Loucy (cell line): ENCODE measurements at regions not wholly inside any gene's neighbourhood (a gene's known extent, or its start where the extent isn't known, plus 50 kb on each side); places are given as distances from the start of the nearest gene placed in this dataset.
"Not testable (repeated sequence)": the region's sequence is repeated elsewhere in the genome, so short reads cannot be mapped to it uniquely, and the experiment has no call there.

Experiments
- H2AFZ ChIP-seq: fragments of 200-600 bp; sonication (generic); 2 replicates; pipeline ENCODE4 v1.6.0; 2016; ENCODE audit warnings: antibody characterized with exemption, mild to moderate bottlenecking, low read length, moderate library complexity
- H3F3A ChIP-seq: fragments of 200-600 bp; 2 replicates; pipeline ENCODE4 v1.6.0; 2016; ENCODE audit warnings: antibody characterized with exemption, low read depth, mild to moderate bottlenecking
- H3K27me3 ChIP-seq: fragments of 200-600 bp; sonication (generic); 2 replicates; pipeline ENCODE4 v1.6.1; 2014; ENCODE audit warnings: low read length, mild to moderate bottlenecking; ENCODE audit not compliant: insufficient read depth, poor library complexity, severe bottlenecking
- H3K36me3 ChIP-seq: fragments of 200-600 bp; sonication (generic); 2 replicates; pipeline ENCODE4 v1.6.1; 2016; ENCODE audit warnings: low read length; ENCODE audit not compliant: insufficient read depth
- H3K4me1 ChIP-seq: fragments of 200-600 bp; sonication (generic); 2 replicates; pipeline ENCODE4 v1.5.1; 2014; ENCODE audit warnings: low read length, mild to moderate bottlenecking; ENCODE audit not compliant: insufficient read depth, poor library complexity, severe bottlenecking
- H3K4me2 ChIP-seq: fragments of 200-600 bp; sonication (generic); 2 replicates; pipeline ENCODE4 v1.6.0; 2014; ENCODE audit warnings: antibody characterized with exemption, low read length, low read depth, mild to moderate bottlenecking; ENCODE audit not compliant: poor library complexity, severe bottlenecking
- H3K4me3 ChIP-seq: fragments of 200-600 bp; sonication (generic); 2 replicates; pipeline ENCODE4 v1.5.1; 2014; ENCODE audit warnings: low read length, mild to moderate bottlenecking, mixed read lengths; ENCODE audit not compliant: poor library complexity, severe bottlenecking
- H3K79me2 ChIP-seq: fragments of 200-600 bp; sonication (generic); 2 replicates; pipeline ENCODE4 v1.6.1; 2014; ENCODE audit warnings: low read length; ENCODE audit not compliant: insufficient read depth
- H3K9ac ChIP-seq: fragments of 200-600 bp; sonication (generic); 2 replicates; pipeline ENCODE4 v1.6.0; 2014; ENCODE audit warnings: mild to moderate bottlenecking, low read depth, low read length, moderate library complexity; ENCODE audit not compliant: poor library complexity, severe bottlenecking
- H3K9me2 ChIP-seq: fragments of 200-600 bp; sonication (generic); replicated peaks from 2 replicates; pipeline ENCODE4 v1.6.1; 2016; ENCODE audit warnings: low read depth, low read length, mixed read lengths
- H3K9me3 ChIP-seq: fragments of 200-600 bp; sonication (generic); 2 replicates; pipeline ENCODE4 v1.6.1; 2014; ENCODE audit warnings: mild to moderate bottlenecking, antibody characterized with exemption, low read length, low read depth; ENCODE audit not compliant: insufficient read depth
- H4K20me1 ChIP-seq: fragments of 200-600 bp; sonication (generic); 2 replicates; pipeline ENCODE4 v1.6.0; 2014; ENCODE audit warnings: antibody characterized with exemption, low read length, mild to moderate bottlenecking; ENCODE audit not compliant: insufficient read depth, poor library complexity, severe bottlenecking
- EZH2phosphoT487 ChIP-seq: fragments of 200-600 bp; IDR thresholded peaks from 2 replicates; pipeline ENCODE4 v1.6.1; 2018; ENCODE audit warnings: antibody characterized with exemption, mild to moderate bottlenecking, moderate library complexity, borderline replicate concordance
- TF ChIP-seq, protein P1 (sequence below): fragments of 200-600 bp; sonication (generic); conservative IDR thresholded peaks from 2 replicates; pipeline ENCODE4 v1.5.1; 2014; ENCODE audit warnings: mild to moderate bottlenecking, antibody characterized with exemption, low read length

DNA sequence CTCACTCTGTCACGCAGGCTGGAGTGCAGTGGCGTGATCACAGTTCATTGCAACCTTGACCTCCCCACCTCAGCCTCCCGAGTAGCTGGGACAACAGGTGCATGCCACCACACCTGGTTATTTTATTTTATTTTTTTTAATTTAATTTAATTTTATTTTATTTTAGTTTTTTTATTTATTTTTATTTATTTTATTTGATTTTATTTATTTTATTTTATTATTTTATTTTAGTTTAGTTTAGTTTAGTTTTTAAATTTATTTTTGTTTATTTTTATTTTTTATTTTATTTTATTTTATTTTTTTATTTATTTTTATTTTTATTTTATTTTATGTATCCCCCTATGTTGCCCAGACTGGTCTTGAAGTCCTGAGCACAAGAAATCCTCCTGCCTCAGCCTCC is 202.3 kb upstream of the SLCO3A1 start:
- H3K36me3 ChIP-seq = no peaks in the 10 kb centered on the region
- H3K9me2 ChIP-seq = no peaks in the 10 kb centered on the region
- H3K9ac ChIP-seq = no peak overlapping the region
- no peaks in the 10 kb centered on the region for H3K4me1 ChIP-seq
- peaks cover 39% of the 10 kb centered on the region for H3K27me3 ChIP-seq
- H2AFZ ChIP-seq = no peak overlapping the region
- H3K4me2 ChIP-seq = no peak overlapping the region
- no peaks in the 10 kb centered on the region for H4K20me1 ChIP-seq
- no peaks in the 10 kb centered on the region for H3K9me3 ChIP-seq
- H3K4me3 ChIP-seq = no peak overlapping the region
- no peaks in the 10 kb centered on the region for H3K79me2 ChIP-seq
- no peaks in the 10 kb centered on the region for H3F3A ChIP-seq
- TF ChIP-seq EZH2phosphoT487 = no peak

DNA sequence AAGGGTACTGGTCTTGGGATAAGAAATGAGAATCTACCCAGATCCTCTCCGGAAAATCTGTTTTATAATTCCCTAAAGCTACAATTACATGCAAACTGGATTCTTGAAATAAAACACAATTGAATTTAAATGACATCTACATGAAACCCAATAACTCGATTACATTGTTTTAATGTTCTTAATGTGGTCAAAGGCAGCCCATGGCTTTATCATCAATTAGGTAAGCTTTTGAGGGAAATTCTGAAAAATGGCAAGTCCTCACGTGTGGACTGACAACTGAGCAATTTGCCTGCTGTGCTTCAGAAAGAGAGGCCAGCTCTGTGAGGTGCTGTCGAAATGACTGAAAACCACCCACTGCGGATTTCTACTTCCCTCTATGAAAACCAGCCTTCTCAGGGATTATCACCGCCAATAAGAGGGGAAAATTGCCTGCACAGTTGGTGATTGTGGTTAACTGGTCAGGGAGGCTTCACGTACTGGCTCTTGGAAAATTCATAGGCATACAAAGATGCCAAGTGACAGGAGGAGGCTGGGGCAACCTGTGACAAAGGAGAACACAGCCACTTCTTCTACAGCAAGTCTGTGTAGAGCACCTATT is 200.8 kb upstream of the SLCO3A1 start:
- Histone ChIP-seq H3K27me3 (peaks cover 52% of the 10 kb centered on the region), H3K4me2 (no peak overlapping the region), H3F3A (no peaks in the 10 kb centered on the region), H4K20me1 (no peaks in the 10 kb centered on the region), H3K4me3 (no peak overlapping the region), H3K9me2 (no peaks in the 10 kb centered on the region), H3K9ac (no peak overlapping the region), H3K9me3 (no peaks in the 10 kb centered on the region), H3K36me3 (no peaks in the 10 kb centered on the region), H3K4me1 (no peaks in the 10 kb centered on the region), H2AFZ (no peak overlapping the region), H3K79me2 (no peaks in the 10 kb centered on the region)
- TF ChIP-seq EZH2phosphoT487 = no peak
- TF ChIP-seq, protein P1, sequence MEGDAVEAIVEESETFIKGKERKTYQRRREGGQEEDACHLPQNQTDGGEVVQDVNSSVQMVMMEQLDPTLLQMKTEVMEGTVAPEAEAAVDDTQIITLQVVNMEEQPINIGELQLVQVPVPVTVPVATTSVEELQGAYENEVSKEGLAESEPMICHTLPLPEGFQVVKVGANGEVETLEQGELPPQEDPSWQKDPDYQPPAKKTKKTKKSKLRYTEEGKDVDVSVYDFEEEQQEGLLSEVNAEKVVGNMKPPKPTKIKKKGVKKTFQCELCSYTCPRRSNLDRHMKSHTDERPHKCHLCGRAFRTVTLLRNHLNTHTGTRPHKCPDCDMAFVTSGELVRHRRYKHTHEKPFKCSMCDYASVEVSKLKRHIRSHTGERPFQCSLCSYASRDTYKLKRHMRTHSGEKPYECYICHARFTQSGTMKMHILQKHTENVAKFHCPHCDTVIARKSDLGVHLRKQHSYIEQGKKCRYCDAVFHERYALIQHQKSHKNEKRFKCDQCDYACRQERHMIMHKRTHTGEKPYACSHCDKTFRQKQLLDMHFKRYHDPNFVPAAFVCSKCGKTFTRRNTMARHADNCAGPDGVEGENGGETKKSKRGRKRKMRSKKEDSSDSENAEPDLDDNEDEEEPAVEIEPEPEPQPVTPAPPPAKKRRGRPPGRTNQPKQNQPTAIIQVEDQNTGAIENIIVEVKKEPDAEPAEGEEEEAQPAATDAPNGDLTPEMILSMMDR = no peak

DNA sequence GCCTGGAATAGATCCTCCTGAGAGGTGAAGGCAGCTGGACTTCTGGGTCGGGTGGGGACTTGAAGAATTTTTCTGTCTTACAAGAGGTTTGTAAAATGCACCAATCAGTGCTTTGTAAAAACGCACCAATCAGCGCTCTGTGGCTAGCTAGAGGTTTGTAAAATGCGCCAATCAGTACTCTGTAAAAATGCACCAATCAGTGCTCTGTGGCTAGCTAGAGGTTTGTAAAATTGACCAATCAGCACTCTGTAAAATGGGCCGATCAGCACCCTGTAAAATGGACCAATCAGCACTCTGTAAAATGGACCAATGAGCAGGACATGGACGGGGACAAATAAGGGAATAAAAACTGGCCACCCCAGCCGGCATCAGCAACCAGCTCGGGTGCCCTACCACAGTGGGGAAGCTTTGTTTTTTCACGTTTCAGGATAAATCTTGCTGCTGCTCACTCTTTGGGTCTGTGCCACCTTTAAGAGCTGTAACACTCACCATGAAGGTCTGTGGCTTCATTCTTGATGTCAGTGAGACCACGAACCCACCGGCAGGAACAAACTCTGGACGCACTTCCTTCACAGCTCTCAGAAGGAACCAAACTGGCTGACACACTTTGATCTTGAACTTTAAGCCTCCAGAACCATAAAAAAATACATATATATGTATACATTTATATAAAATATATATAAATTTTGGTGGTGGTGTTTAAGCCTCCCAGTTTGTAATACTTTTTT is 197.8 kb upstream of the SLCO3A1 start:
- H2AFZ ChIP-seq, H3K4me2 ChIP-seq, H3K4me1 ChIP-seq, H3K36me3 ChIP-seq, H4K20me1 ChIP-seq, H3K79me2 ChIP-seq, H3K9me3 ChIP-seq, H3K4me3 ChIP-seq, H3K9me2 ChIP-seq, H3K9ac ChIP-seq, H3F3A ChIP-seq: not testable (repeated sequence)
- H3K27me3 ChIP-seq = peaks cover 68% of the 10 kb centered on the region

DNA sequence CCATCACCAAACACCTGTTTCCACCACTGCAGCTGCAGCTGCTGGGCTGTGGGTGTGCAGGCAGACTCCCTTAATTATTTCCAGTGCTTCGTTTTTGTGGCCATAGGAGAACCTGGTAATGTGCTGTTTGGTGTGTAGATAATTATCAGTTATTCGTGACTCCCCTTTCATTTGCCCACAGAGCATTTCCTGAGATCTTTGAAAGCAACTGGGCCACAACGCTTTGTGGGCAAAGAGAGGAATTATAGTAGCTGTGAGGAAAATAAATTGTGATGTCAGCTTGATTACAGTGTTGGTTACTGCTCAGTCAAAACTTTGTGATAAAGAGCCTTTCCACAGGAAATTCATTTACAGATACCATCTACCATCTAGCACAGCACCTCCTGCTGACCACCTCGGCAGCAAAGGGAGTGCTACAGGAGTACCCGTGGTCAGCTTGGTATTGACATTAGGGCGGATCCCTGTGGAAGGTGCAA is 193.3 kb upstream of the SLCO3A1 start:
- Histone ChIP-seq H3K4me1 (peaks cover 10% of the 10 kb centered on the region), H2AFZ (no peak overlapping the region), H3K27me3 (peaks cover 86% of the 10 kb centered on the region), H3K9me3 (no peaks in the 10 kb centered on the region), H3K9ac (no peak overlapping the region), H3K4me3 (no peak overlapping the region), H4K20me1 (no peaks in the 10 kb centered on the region), H3K79me2 (no peaks in the 10 kb centered on the region), H3F3A (no peaks in the 10 kb centered on the region), H3K9me2 (no peaks in the 10 kb centered on the region), H3K4me2 (no peak overlapping the region), H3K36me3 (no peaks in the 10 kb centered on the region)
- TF ChIP-seq, protein P1 = peak; percentile 70
- TF ChIP-seq EZH2phosphoT487 = peak; percentile 92
